GM13977 (cell line): ENCODE measurements at regions not wholly inside any gene's neighbourhood (a gene's known extent, or its start where the extent isn't known, plus 50 kb on each side); places are given as distances from the start of the nearest gene placed in this dataset.
"Not testable (repeated sequence)": the region's sequence is repeated elsewhere in the genome, so short reads cannot be mapped to it uniquely, and the experiment has no call there.

Source experiments
- DNase-seq: peaks from one replicate; pipeline ENCODE4 v3.0.0; 2012; ENCODE audit warnings: low spot score
- in situ Hi-C: fragments of 300-500 bp; cut with MboI; formaldehyde crosslinking; loops from one replicate; pipeline ENCODE4 v1.12.0; 2022; ENCODE audit warnings: low sequenced_read_pairs, low pct_unique_long_range_greater_than_20kb, mixed read lengths, inconsistent platforms; ENCODE audit not compliant: unreplicated experiment

DNA sequence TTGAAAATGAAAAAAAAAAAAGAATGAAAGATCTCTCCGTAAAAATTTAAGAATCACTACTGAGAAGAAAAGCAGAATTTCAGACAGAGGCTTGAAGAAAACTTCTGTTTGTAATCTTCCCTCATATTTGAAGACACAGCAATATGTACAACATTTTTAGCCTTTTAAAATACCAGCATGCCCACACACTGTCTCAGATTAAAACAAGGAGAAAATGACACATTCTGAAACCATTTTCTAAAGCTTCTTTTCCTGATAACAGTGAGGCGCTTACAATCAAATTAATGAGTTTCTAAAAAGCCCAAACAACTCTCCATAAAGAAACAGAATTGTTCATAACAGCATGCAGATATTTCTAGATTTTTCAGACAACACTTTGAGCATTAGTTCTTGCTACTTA, 317.4 kb downstream of the BCL2L11 start:
- DNase-seq, in situ Hi-C loops: not testable (repeated sequence)

DNA sequence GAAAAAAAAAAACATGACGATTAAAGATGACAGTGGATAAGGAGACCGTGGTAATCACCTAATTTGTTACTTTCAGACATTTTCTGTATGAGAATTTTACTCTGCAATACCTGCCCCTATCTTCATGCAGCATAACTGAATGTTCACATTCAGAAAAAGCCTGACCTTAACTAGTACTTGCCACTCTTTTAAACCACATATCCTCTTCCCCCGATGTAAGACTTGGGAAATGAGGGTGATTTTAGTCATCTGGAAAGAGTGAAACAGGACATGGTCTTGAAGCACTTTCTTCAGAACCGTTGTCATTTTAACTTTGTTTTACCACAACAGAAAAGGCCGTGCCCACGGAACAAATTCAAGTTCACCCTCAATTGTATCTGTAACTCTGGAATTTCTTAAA, 318.5 kb downstream of the BCL2L11 start:
- DNase-seq, in situ Hi-C loops: not testable (repeated sequence)

DNA sequence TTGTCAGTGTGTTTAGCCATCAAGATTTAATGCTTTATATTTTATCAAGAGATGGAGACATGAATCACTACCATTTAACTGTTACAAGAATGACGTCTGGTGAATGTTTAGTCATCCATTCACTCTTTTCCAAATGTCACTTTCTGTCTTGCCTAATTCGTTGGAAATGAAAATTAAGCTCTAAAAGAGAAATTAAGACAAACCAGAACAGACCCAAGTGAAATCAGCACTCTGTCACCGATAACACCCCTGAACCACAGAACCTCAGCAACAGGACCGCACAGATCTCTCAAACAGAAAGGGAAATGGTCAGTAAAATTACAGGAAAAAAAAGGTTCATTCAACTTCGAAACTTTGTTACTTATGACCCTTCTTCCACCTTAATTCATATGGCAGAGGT, 320.9 kb downstream of the BCL2L11 start:
- DNase-seq, in situ Hi-C loops: not testable (repeated sequence)

DNA sequence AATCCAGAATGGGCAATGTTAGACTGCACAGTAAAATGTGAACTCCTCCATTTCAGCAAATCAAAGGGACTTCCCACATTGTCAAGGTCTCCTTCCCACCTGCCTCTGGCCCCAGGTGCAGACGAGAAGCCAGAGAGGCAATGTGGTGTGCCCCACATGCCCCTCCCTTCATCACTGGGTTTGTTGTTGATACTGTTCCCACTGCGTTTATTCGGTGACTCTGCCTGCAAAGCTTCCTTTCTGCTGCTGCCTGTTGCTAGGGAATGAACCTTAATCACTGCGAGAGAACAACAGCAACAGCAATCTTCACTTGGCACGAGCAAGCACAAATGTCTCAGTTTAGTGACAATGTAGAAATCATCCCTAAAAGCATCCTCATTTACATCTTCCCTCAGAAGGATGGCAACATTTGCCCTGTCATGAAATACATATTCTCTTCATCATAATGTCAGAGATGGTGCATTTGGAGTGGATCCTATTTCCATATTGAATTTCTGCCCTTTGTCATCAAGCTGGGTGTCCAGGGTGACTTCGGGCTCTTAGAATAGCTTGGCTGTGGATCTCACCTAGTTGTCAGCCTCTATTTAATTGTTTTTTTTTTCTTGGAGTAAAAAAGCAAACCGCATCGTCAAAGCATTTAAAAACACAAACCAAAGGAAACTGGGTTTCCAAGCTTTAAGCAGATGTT, 322.2 kb downstream of the BCL2L11 start:
- DNase-seq, in situ Hi-C loops: not testable (repeated sequence)

DNA sequence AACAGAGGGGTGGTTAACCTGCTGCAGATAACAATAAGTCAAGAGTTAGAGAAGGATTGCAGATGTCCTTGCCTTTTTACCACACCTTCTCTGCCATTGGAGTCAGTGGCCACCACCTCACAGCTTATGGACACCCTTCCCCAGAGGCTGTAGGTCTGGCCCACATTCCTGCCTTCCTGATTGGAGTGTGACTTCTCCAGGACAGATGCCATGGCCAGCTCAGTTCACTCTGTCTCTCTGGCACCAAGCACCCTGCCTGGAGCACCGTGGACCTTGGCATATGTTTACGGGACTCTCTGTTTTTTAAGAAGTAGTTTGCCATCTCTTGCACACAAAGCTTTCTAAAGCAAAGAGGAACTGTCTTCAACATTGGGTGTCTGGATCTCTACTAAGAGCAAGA, 323.8 kb downstream of the BCL2L11 start:
- DNase-seq, in situ Hi-C loops: not testable (repeated sequence)

DNA sequence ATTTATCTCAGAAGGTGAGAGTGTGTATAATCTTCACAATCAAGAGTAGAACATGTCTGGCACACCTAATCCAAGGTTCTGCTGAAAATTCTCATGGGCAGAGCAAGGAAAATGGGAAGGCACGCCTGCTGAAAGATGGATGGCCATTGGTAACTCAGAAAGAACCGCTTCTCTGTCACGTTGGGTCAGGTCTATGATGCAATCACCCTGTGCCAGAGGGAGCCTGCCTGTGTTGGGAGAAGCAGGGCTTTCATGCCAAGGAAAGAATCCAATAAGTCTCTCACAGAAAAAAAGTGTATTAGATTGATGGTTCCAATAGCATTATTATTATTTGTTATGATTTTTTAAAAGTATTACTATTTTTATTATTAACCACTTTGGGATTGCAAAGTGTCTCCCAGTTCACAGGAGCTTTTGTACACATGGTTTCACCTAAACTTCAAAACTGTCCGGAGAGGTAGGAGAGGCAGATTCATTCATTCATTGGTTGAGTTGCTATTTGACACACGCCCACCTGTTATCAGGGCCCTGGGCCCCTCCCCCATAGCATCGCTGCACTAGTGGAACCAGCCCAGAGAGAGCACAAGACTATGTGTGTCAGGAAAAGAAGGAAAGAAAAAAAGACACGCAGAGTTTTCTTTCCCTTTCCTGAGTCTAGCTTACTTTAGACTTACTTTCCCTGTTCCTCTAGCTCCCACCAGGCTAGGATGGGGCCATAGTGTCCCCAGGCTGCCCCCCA, 324.6 kb downstream of the BCL2L11 start:
- DNase-seq, in situ Hi-C loops: not testable (repeated sequence)

DNA sequence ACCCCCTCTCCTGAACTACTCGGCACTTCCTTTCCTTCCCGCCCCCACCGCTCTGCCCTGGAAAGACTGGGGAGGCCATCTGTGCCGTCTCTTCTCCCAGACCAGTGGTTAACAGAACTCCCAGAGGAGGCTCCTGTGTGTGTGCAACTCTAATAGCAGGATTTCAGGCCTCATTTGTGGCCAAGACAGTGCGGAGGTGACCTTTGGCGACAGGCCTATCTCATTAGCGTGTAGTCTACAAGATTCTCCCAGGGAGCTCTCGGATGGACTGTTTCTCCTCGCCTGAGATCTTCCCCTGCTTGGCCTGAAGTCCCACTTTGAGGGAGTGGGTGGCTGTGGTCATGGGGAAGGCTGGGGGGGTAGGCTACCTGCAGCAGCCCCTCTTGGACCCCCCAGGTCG, 325.2 kb downstream of the BCL2L11 start:
- in situ Hi-C loops, DNase-seq: not testable (repeated sequence)

DNA sequence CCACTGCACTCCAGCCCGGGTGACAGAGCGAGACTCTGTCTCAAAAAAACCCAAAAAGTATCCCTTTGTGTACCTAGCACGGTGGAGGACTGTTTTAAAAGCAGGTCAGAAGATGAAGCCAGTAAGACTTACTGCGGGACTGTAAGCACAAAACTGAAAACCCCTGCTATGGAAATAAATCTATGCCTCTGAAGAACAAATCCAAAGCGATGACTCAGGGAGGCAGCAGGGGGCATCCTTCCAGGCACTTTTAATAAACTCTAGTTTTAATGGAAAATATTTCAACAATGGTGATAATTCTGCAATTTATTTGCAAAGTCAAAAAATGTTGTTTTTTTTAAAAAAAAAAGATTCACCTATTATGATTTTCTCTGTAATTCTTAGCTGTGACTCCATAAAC, 326.8 kb downstream of the BCL2L11 start:
- DNase-seq, in situ Hi-C loops: not testable (repeated sequence)

DNA sequence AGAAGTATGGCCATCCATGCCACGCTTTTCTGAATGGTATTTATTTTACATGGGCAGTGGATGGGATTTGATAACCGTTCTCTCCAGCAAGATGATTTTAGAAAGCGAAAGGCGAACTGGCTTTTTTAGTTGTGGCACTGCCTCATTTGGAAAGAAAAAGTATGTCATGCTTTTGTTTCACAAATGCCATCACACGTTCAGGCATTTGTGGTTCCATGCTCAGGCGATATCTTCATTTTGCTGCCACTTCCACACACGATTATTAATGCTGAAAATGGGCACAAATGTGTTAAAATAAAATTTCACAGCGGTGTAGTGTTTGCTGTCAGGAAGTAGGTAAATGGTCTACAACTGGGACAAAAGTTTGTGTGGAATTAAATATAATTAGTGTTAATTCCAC, 328.1 kb downstream of the BCL2L11 start:
- in situ Hi-C loops, DNase-seq: not testable (repeated sequence)

DNA sequence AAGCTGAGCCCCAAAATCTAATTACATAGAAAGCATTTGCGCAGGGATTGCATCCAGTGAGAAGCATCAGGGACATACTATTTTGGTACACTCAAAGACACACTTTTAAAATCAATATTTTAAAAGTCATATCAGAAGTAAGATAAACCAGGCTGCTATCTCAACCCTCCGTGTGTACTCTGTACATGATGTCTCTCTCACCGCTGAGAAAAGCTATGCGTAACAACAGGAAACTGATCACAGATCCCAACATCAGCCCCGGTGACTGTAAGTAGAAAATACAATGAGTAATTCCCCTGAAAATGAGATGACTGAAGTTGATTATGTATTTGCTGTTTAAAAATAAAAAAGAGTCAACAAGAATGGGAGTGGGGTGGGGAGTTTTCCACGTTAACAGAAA, 329.8 kb downstream of the BCL2L11 start:
- in situ Hi-C loops, DNase-seq: not testable (repeated sequence)

DNA sequence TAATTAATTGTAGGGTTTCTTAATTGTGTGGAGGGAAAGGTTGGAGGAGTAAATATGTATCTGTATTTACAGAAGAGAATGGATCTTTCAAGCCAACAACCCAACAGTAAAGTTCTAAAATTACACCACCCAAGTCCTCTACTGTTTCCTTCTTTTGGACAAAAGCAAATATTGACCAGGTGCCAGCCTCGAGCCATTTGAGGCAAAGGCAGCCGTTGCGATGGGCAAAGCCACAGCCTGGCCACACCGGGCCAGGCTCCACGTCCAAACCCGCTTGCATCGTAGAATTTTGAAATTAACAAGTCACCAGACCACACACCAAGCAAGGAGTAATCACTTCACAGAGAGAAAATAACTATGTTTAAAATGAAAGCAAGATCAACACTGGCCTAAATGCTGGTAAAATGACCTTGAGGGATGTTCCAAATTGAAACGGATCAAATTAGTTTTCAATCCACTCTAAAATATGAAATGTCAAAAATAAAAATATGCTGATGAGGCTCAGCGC, 331.0 kb downstream of the BCL2L11 start:
- in situ Hi-C loops, result not testable (repeated sequence)

DNA sequence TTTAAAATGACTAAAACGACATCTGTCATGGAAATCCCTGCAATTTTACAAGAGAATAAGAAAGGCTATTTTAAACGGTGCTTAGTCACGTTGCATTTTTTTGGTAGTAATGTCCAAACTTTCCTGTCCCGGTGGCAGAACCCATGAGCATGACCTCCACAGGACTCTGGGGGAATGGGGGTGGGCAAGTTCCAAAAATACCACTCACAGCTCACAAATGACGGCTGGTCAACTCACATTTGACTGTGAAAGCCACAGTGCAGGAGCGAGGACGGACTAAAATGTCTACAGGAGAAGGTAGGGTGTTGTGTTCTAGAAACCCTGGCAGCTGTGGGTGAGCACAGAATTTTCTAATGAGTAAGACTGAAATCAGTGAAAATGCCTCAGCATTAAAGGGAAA, 331.5 kb downstream of the BCL2L11 start:
- in situ Hi-C loops, DNase-seq: not testable (repeated sequence)

More for the DNA sequence above, 331.0 kb downstream of the BCL2L11 start:
- DNase-seq, result not testable (repeated sequence)

DNA sequence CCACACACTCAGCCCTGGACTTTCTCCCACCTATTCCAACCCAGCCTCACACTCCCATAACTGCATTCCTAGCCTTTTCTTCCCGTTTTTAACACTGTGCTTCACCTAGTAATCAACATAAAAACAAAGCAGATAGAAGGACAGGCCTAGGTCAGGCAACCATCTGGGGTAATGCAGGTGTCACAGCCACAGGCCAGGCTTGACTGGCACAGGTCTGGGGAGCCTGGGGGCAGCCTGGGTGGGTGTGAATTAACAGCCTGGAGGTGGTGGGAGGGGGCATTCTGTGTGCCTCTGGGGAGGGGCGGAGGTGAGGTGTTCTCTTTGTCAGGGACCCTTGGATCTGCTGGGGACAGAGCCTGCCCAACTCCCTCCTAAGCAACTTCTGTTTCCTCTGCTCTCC, 332.6 kb downstream of the BCL2L11 start:
- DNase-seq, in situ Hi-C loops: not testable (repeated sequence)

DNA sequence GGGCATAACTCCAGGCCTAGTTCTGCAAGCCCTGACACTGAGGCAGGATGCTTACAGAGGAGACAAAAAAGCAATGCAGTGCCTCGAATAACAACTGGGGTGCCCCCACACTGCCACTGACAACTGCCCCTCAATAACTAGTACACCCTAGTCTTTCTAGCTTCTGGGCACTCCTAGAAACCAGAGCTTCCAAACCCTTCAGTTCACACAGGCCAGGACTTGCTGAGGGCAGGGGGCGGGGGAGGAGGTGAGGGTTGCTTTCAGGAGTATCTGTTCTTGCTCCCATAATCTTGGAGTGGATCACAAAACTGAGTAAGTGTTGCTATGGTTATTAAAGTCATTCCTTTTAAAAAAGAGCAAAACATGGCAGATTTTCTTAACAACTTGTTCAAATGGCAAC, 333.1 kb downstream of the BCL2L11 start:
- in situ Hi-C loops, result not testable (repeated sequence)

More for the DNA sequence above, 333.1 kb downstream of the BCL2L11 start:
- DNase-seq, result not testable (repeated sequence)
